Right renal cortex interstitium (tissue), 3 donors: ENCODE measurements at regions not wholly inside any gene's neighbourhood (a gene's known extent, or its start where the extent isn't known, plus 50 kb on each side); places are given as distances from the start of the nearest gene placed in this dataset.

ENCODE experiments used
- DNase-seq, 3 donors: peaks; one replicate each; pipeline ENCODE4 v3.0.0-alpha.2; 2013; ENCODE audit warnings: low read depth in 3 of 3, low spot score in 2 of 3

GRCh38 chrX:39883666-39884065, 214.1 kb downstream of the BCOR start:
- DNase-seq, result no peak

GRCh38 chrX:39886282-39886681, 211.5 kb downstream of the BCOR start:
- DNase-seq, result no peak

- DNase-seq, result no peak
These were observed 209.0 kb downstream of the BCOR start for GRCh38 chrX:39888730-39889129.

GRCh38 chrX:39889704-39890103, 208.1 kb downstream of the BCOR start:
- DNase-seq, result no peak

- no peak for DNase-seq
These were observed 207.0 kb downstream of the BCOR start for GRCh38 chrX:39890807-39891206.

GRCh38 chrX:39891781-39892180, 206.0 kb downstream of the BCOR start:
- DNase-seq, result no peak

- no peak for DNase-seq
These were observed 204.1 kb downstream of the BCOR start for GRCh38 chrX:39893417-39894338.

GRCh38 chrX:39894683-39895082, 203.1 kb downstream of the BCOR start:
- no peak for DNase-seq

GRCh38 chrX:39895218-39896110, 202.3 kb downstream of the BCOR start:
- DNase-seq, result no peak

- peak in 1 of 3 donors; percentile 35 for DNase-seq
These were observed 200.6 kb downstream of the BCOR start for GRCh38 chrX:39896951-39897740.

- no peak for DNase-seq
These were observed 200.0 kb downstream of the BCOR start for GRCh38 chrX:39897741-39898097.

GRCh38 chrX:39898147-39898546, 199.6 kb downstream of the BCOR start:
- DNase-seq, result no peak

- DNase-seq, result no peak
These were observed 198.7 kb downstream of the BCOR start for GRCh38 chrX:39899059-39899458.

- DNase-seq, result no peak
These were observed 197.6 kb downstream of the BCOR start for GRCh38 chrX:39899856-39900776.

- DNase-seq, result no peak
These were observed 197.0 kb downstream of the BCOR start for GRCh38 chrX:39900777-39901170.

GRCh38 chrX:39903343-39903742, 194.4 kb downstream of the BCOR start:
- DNase-seq, result no peak

GRCh38 chrX:39903937-39904336, 193.8 kb downstream of the BCOR start:
- no peak for DNase-seq

- DNase-seq, result no peak
These were observed 192.8 kb downstream of the BCOR start for GRCh38 chrX:39904816-39905537.

- DNase-seq, result no peak
These were observed 192.2 kb downstream of the BCOR start for GRCh38 chrX:39905538-39905891.
